HCT116 (cell line): ENCODE measurements at regions not wholly inside any gene's neighbourhood (a gene's known extent, or its start where the extent isn't known, plus 50 kb on each side); places are given as distances from the start of the nearest gene placed in this dataset.

Experiments
- ATAC-seq: fragments of 200-7000 bp; cut with Tn5 transposase; 2 replicates; pipeline ENCODE4 v1.9.1; 2020; ENCODE audit warnings: mild to moderate bottlenecking, moderate library complexity
- BruUV-seq: library from RNA; stranded (reverse); fragments of 400-500 nt; replicated peaks from 2 replicates; lab custom pipeline; 2021; lab: Mats Ljungman, UMichigan
- CTCF ChIA-PET: fragments of 300-600 bp; sonication (Branson Sonifier 250); formaldehyde crosslinking; loops from one replicate; lab custom pipeline; 2021; ENCODE audit warnings: antibody characterized with exemption; lab: Charles Lee
- POLR2A ChIA-PET: fragments of 300-600, 350-600 bp; sonication (Branson Sonifier 250); formaldehyde crosslinking; loops from one replicate; lab custom pipeline; 2021; ENCODE audit warnings: antibody characterized with exemption; lab: Charles Lee
- RAD21 ChIA-PET, 2 experiments: fragments of 300-600 bp; sonication (Branson Sonifier 250); formaldehyde crosslinking; loops; one replicate each; lab custom pipeline; 2023; ENCODE audit warnings: low total read pairs in 2 of 2; ENCODE audit not compliant: uncharacterized antibody in 2 of 2, unreplicated experiment in 2 of 2, low non-redundant PET in 1 of 2; lab: Charles Lee
- DNase-seq: peaks from one replicate; pipeline ENCODE4 v3.0.0-alpha.2; 2010; ENCODE audit warnings: low read depth, low spot score
- H2AFZ ChIP-seq: fragments of 200-600 bp; shearing (Covaris generic), sonication (generic); 2 replicates; pipeline ENCODE4 v1.6.1; 2017; ENCODE audit warnings: low read depth, mixed run types, mixed read lengths, antibody characterized with exemption, low read length; ENCODE audit not compliant: poor library complexity, severe bottlenecking
- H3K27ac ChIP-seq: 2 replicates; pipeline ENCODE4 v1.5.1; 2012; ENCODE audit warnings: low read depth, low read length
- H3K27me3 ChIP-seq: fragments of 200-600 bp; sonication (generic); 2 replicates; pipeline ENCODE4 v1.6.1; 2016; ENCODE audit warnings: mixed run types, low read length, mixed read lengths; ENCODE audit not compliant: insufficient read depth
- H3K36me3 ChIP-seq, 2 experiments: fragments of 200-500 bp in 1 of 2; fragments of 200-600 bp in 1 of 2; sonication (Bioruptor generic) in 1 of 2; sonication (generic) in 1 of 2; 2 replicates each; pipeline versions ENCODE4 v1.5.1 to v1.6.1; 2014 to 2016; ENCODE audit warnings: low read length in 2 of 2, inconsistent platforms in 1 of 2, mixed read lengths in 1 of 2, mixed run types in 1 of 2; ENCODE audit not compliant: insufficient read depth in 2 of 2, control insufficient read depth in 1 of 2
- H3K4me1 ChIP-seq, 2 experiments: fragments of 200-600 bp in 1 of 2; sonication (generic) in 1 of 2; 2 replicates each; pipeline versions ENCODE4 v1.5.1 to v1.6.1; 2012 to 2017; ENCODE audit warnings: low read length in 2 of 2, inconsistent platforms in 1 of 2, mild to moderate bottlenecking in 1 of 2, mixed read lengths in 1 of 2, mixed run types in 1 of 2, moderate library complexity in 1 of 2; ENCODE audit not compliant: insufficient read depth in 2 of 2, control insufficient read depth in 1 of 2
- H3K4me2 ChIP-seq: fragments of 200-600 bp; sonication (generic); 2 replicates; pipeline ENCODE4 v1.6.1; 2017; ENCODE audit warnings: mixed run types, low read length, mixed read lengths
- H3K4me3 ChIP-seq, 2 experiments: fragments of 200-600 bp in 1 of 2; sonication (generic) in 1 of 2; replicated peaks in 1 of 2; 2 replicates each; pipeline ENCODE4 v1.5.1; 2011 to 2016; ENCODE audit warnings: low read length in 2 of 2, control low read depth in 1 of 2, low read depth in 1 of 2, mild to moderate bottlenecking in 1 of 2, mixed read lengths in 1 of 2, mixed run types in 1 of 2
- H3K79me2 ChIP-seq: fragments of 200-600 bp; sonication (generic); 2 replicates; pipeline ENCODE4 v1.6.1; 2017; ENCODE audit warnings: mild to moderate bottlenecking, mixed run types, low read length, moderate library complexity, mixed read lengths; ENCODE audit not compliant: insufficient read depth
- H3K9ac ChIP-seq: fragments of 200-600 bp; sonication (generic); 2 replicates; pipeline ENCODE4 v1.6.1; 2016; ENCODE audit warnings: low read length, mixed read lengths
- H3K9me2 ChIP-seq: fragments of 200-600 bp; sonication (generic), shearing (Covaris generic); 2 replicates; pipeline ENCODE4 v1.6.1; 2017; ENCODE audit warnings: mixed run types, mild to moderate bottlenecking, moderate library complexity; ENCODE audit not compliant: insufficient read depth
- H3K9me3 ChIP-seq, 2 experiments: fragments of 200-500 bp in 1 of 2; fragments of 200-600 bp in 1 of 2; sonication (Bioruptor generic) in 1 of 2; sonication (generic) in 1 of 2; 2 replicates each; pipeline ENCODE4 v1.6.1; 2014 to 2017; ENCODE audit warnings: low read length in 2 of 2, mixed read lengths in 2 of 2, inconsistent platforms in 1 of 2, low read depth in 1 of 2, mild to moderate bottlenecking in 1 of 2, mixed run types in 1 of 2, moderate library complexity in 1 of 2; ENCODE audit not compliant: control insufficient read depth in 1 of 2, insufficient read depth in 1 of 2
- H4K20me1 ChIP-seq: fragments of 200-600 bp; sonication (generic), shearing (Covaris generic); 2 replicates; pipeline ENCODE4 v1.6.1; 2017; ENCODE audit warnings: mixed run types, mild to moderate bottlenecking, moderate library complexity; ENCODE audit not compliant: insufficient read depth
- CBX3 ChIP-seq: IDR thresholded peaks from 2 replicates; pipeline ENCODE4 v1.6.1; 2012; ENCODE audit warnings: low read depth
- CEBPB ChIP-seq: IDR thresholded peaks from 2 replicates; pipeline ENCODE4 v1.6.1; 2012; ENCODE audit warnings: low read depth
- ELF1 ChIP-seq: IDR thresholded peaks from 2 replicates; pipeline ENCODE4 v1.6.1; 2012; ENCODE audit warnings: low read depth, borderline replicate concordance
- EZH2phosphoT487 ChIP-seq: fragments of 200-600 bp; IDR thresholded peaks from 2 replicates; pipeline ENCODE4 v1.6.1; 2018; ENCODE audit warnings: antibody characterized with exemption, borderline replicate concordance
- JUND ChIP-seq: IDR thresholded peaks from 2 replicates; pipeline ENCODE4 v1.6.1; 2012
- POLR2A ChIP-seq: IDR thresholded peaks from 2 replicates; pipeline ENCODE4 v1.7.0; 2011; ENCODE audit warnings: borderline replicate concordance; ENCODE audit not compliant: insufficient read depth, insufficient read length; ENCODE audit errors: extremely low read depth
- RAD21 ChIP-seq: IDR thresholded peaks from 2 replicates; pipeline ENCODE4 v1.6.1; 2012; ENCODE audit warnings: low read depth, mild to moderate bottlenecking
- SP1 ChIP-seq: IDR thresholded peaks from 2 replicates; pipeline ENCODE4 v1.6.1; 2012; ENCODE audit warnings: low read depth
- TCF7L2 ChIP-seq: IDR thresholded peaks from 2 replicates; pipeline ENCODE4 v1.7.0; 2011; ENCODE audit warnings: borderline replicate concordance, inconsistent platforms; ENCODE audit not compliant: insufficient read depth, insufficient read length; ENCODE audit errors: extremely low read depth
- YY1 ChIP-seq: IDR thresholded peaks from 2 replicates; pipeline ENCODE4 v1.6.1; 2011; ENCODE audit warnings: low read length, low read depth, moderate library complexity, mild to moderate bottlenecking; ENCODE audit not compliant: insufficient replicate concordance; ENCODE audit errors: extremely low read depth
- ZNF274 ChIP-seq: fragments of 200-500 bp; sonication (Bioruptor generic); IDR thresholded peaks from 2 replicates; pipeline ENCODE4 v1.6.1; 2014; ENCODE audit warnings: mild to moderate bottlenecking, low read depth, low read length, inconsistent platforms
- intact Hi-C: fragments of 100-400 bp; cut with micrococcal nuclease; formaldehyde crosslinking; loops from 2 replicates; pipeline ENCODE4 v1.10.0; 2022
- TF ChIP-seq, protein P1 (sequence below), 3 experiments: fragments of 200-600 bp in 1 of 3; sonication (generic) in 1 of 3; IDR thresholded peaks in 2 of 3; conservative IDR thresholded peaks in 1 of 3; 2 replicates each; pipeline ENCODE4 v1.5.1; 2012 to 2017; ENCODE audit warnings: low read depth in 2 of 3, low read length in 2 of 3, antibody characterized with exemption in 1 of 3, borderline replicate concordance in 1 of 3, control low read depth in 1 of 3, mild to moderate bottlenecking in 1 of 3, mixed read lengths in 1 of 3, mixed run types in 1 of 3, moderate library complexity in 1 of 3; ENCODE audit not compliant: insufficient read depth in 1 of 3

DNA sequence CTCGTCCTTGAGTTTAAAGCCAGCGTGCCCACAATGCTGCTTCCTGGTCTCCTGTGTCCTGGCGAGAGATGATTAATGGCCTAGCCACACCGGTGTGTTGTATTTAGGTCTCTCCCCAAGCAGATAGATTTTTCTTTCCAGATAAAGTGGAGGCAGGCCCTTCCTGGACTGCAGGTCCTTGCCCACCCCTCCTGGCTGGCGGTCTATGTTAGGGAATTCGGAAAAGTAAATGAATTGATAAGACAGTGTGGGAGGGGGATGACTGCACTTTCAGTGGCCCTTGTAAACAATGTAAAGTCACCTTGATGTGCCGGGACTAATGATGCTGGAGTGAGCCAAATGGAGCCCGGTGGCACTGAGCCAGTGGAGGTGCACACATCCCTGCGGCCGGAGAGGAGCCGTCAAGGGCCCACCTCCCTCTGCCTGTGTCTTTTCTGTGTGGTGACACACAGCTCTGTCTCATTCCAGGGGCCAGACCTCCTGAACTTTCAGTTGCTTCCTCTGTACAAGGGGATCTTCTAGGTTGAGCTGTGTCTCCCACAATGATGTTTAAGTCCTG is 70.6 kb upstream of the ESRRB start:
- no TSS peak for BruUV-seq
- Histone ChIP-seq H3K27ac (no peak overlapping the region), H3K9ac (no peak overlapping the region), H3K9me3 (no peaks in the 10 kb centered on the region), H2AFZ (no peak overlapping the region), H4K20me1 (no peaks in the 10 kb centered on the region), H3K4me2 (no peak overlapping the region), H3K4me1 (no peaks in the 10 kb centered on the region), H3K36me3 (no peaks in the 10 kb centered on the region), H3K79me2 (no peaks in the 10 kb centered on the region), H3K27me3 (0 out of 2 replicates have a peak, but pooled peaks cover 11% of the 10 kb centered on the region), H3K4me3 (no peak overlapping the region), H3K9me2 (no peaks in the 10 kb centered on the region)
- CTCF ChIA-PET = no interaction called here
- ATAC-seq = no peak
- TF ChIP-seq SP1 (no peak), YY1 (no peak), CEBPB (no peak), ZNF274 (no peak), ELF1 (no peak), CBX3 (no peak), JUND (no peak), TCF7L2 (no peak), EZH2phosphoT487 (no peak), RAD21 (no peak), POLR2A (no peak)
- TF ChIP-seq, protein P1, sequence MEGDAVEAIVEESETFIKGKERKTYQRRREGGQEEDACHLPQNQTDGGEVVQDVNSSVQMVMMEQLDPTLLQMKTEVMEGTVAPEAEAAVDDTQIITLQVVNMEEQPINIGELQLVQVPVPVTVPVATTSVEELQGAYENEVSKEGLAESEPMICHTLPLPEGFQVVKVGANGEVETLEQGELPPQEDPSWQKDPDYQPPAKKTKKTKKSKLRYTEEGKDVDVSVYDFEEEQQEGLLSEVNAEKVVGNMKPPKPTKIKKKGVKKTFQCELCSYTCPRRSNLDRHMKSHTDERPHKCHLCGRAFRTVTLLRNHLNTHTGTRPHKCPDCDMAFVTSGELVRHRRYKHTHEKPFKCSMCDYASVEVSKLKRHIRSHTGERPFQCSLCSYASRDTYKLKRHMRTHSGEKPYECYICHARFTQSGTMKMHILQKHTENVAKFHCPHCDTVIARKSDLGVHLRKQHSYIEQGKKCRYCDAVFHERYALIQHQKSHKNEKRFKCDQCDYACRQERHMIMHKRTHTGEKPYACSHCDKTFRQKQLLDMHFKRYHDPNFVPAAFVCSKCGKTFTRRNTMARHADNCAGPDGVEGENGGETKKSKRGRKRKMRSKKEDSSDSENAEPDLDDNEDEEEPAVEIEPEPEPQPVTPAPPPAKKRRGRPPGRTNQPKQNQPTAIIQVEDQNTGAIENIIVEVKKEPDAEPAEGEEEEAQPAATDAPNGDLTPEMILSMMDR (IDR thresholded peaks at IDR 0.05 in 2 of 3, conservative IDR thresholded peaks at IDR 0.05 in 1 of 3; ENCODE audit: borderline replicate concordance in 1 of 3, insufficient read depth in 1 of 3, low read depth in 2 of 3, low read length in 2 of 3) = no peak
- DNase-seq = no peak
- RAD21 ChIA-PET = no interaction called here
- POLR2A ChIA-PET = no interaction called here
- intact Hi-C loops = no loop called here
